ENCODE measurements at regions not wholly inside any gene's neighbourhood (a gene's known extent, or its start where the extent isn't known, plus 50 kb on each side); places are given as distances from the start of the nearest gene placed in this dataset.
"Not testable (repeated sequence)": the region's sequence is repeated elsewhere in the genome, so short reads cannot be mapped to it uniquely, and the experiment has no call there.

- not testable (repeated sequence) for H3K27me3 ChIP-seq (ENCODE audit: control insufficient read depth, insufficient read depth, low read length, poor library complexity, severe bottlenecking); H3K4me3 ChIP-seq (ENCODE audit: insufficient read depth, low read depth, low read length); H3K36me3 ChIP-seq (ENCODE audit: control insufficient read depth, insufficient read depth, low read length); H3K27ac ChIP-seq (ENCODE audit: insufficient read depth, low read depth, low read length, poor library complexity, severe bottlenecking); H3K4me1 ChIP-seq (ENCODE audit: control insufficient read depth, insufficient read depth, low read length); H3K9me3 ChIP-seq (ENCODE audit: control insufficient read depth, low read length)
- 92 to 94% methylated on average over 8 to 9 of the region's 13 CpGs for WGBS, 2 experiments
These were observed 182.3 kb downstream of the KLRB1 start for GRCh38 chr12:9425429-9425828.

- H3K9me3 ChIP-seq (ENCODE audit: control insufficient read depth, low read length); H3K4me3 ChIP-seq (ENCODE audit: insufficient read depth, low read depth, low read length); H3K36me3 ChIP-seq (ENCODE audit: control insufficient read depth, insufficient read depth, low read length); H3K27ac ChIP-seq (ENCODE audit: insufficient read depth, low read depth, low read length, poor library complexity, severe bottlenecking); H3K27me3 ChIP-seq (ENCODE audit: control insufficient read depth, insufficient read depth, low read length, poor library complexity, severe bottlenecking); H3K4me1 ChIP-seq (ENCODE audit: control insufficient read depth, insufficient read depth, low read length): not testable (repeated sequence)
- 83 to 85% methylated on average over 9 of the region's 9 CpGs for WGBS, 2 experiments
These were observed 183.5 kb downstream of the KLRB1 start for GRCh38 chr12:9424175-9424740.

GRCh38 chr12:9422689-9423088 is 185.0 kb downstream of the KLRB1 start:
- not testable (repeated sequence) for H3K4me1 ChIP-seq (ENCODE audit: control insufficient read depth, insufficient read depth, low read length); H3K9me3 ChIP-seq (ENCODE audit: control insufficient read depth, low read length); H3K4me3 ChIP-seq (ENCODE audit: insufficient read depth, low read depth, low read length); H3K27ac ChIP-seq (ENCODE audit: insufficient read depth, low read depth, low read length, poor library complexity, severe bottlenecking); H3K36me3 ChIP-seq (ENCODE audit: control insufficient read depth, insufficient read depth, low read length); H3K27me3 ChIP-seq (ENCODE audit: control insufficient read depth, insufficient read depth, low read length, poor library complexity, severe bottlenecking)
- no CpG with 5 or more reads among the region's 2 CpGs for WGBS, 2 experiments

GRCh38 chr12:9421520-9422086 is 186.1 kb downstream of the KLRB1 start:
- not testable (repeated sequence) for H3K4me1 ChIP-seq (ENCODE audit: control insufficient read depth, insufficient read depth, low read length)
- 96 to 100% methylated on average over 7 to 10 of the region's 18 CpGs for WGBS, 2 experiments

GRCh38 chr12:9420817-9421519 is 186.7 kb downstream of the KLRB1 start:
- H3K27ac ChIP-seq (ENCODE audit: insufficient read depth, low read depth, low read length, poor library complexity, severe bottlenecking), result not testable (repeated sequence)

More at GRCh38 chr12:9421520-9422086, 186.1 kb downstream of the KLRB1 start:
- not testable (repeated sequence) for H3K9me3 ChIP-seq (ENCODE audit: control insufficient read depth, low read length); H3K27ac ChIP-seq (ENCODE audit: insufficient read depth, low read depth, low read length, poor library complexity, severe bottlenecking); H3K27me3 ChIP-seq (ENCODE audit: control insufficient read depth, insufficient read depth, low read length, poor library complexity, severe bottlenecking); H3K4me3 ChIP-seq (ENCODE audit: insufficient read depth, low read depth, low read length); H3K36me3 ChIP-seq (ENCODE audit: control insufficient read depth, insufficient read depth, low read length)

GRCh38 chr12:9418669-9419041 is 189.1 kb downstream of the KLRB1 start:
- not testable (repeated sequence) for H3K27ac ChIP-seq (ENCODE audit: insufficient read depth, low read depth, low read length, poor library complexity, severe bottlenecking); H3K9me3 ChIP-seq (ENCODE audit: control insufficient read depth, low read length); H3K36me3 ChIP-seq (ENCODE audit: control insufficient read depth, insufficient read depth, low read length); H3K4me1 ChIP-seq (ENCODE audit: control insufficient read depth, insufficient read depth, low read length); H3K4me3 ChIP-seq (ENCODE audit: insufficient read depth, low read depth, low read length); H3K27me3 ChIP-seq (ENCODE audit: control insufficient read depth, insufficient read depth, low read length, poor library complexity, severe bottlenecking)
- 90 to 100% methylated on average over 6 to 11 of the region's 14 CpGs for WGBS, 2 experiments

More at GRCh38 chr12:9420817-9421519, 186.7 kb downstream of the KLRB1 start:
- 93 to 94% methylated on average over 18 of the region's 21 CpGs for WGBS, 2 experiments
- H3K4me1 ChIP-seq (ENCODE audit: control insufficient read depth, insufficient read depth, low read length); H3K27me3 ChIP-seq (ENCODE audit: control insufficient read depth, insufficient read depth, low read length, poor library complexity, severe bottlenecking); H3K9me3 ChIP-seq (ENCODE audit: control insufficient read depth, low read length); H3K36me3 ChIP-seq (ENCODE audit: control insufficient read depth, insufficient read depth, low read length); H3K4me3 ChIP-seq (ENCODE audit: insufficient read depth, low read depth, low read length): not testable (repeated sequence)

GRCh38 chr12:9417947-9418668 is 189.6 kb downstream of the KLRB1 start:
- H3K4me1 ChIP-seq (ENCODE audit: control insufficient read depth, insufficient read depth, low read length); H3K9me3 ChIP-seq (ENCODE audit: control insufficient read depth, low read length); H3K27me3 ChIP-seq (ENCODE audit: control insufficient read depth, insufficient read depth, low read length, poor library complexity, severe bottlenecking); H3K36me3 ChIP-seq (ENCODE audit: control insufficient read depth, insufficient read depth, low read length); H3K27ac ChIP-seq (ENCODE audit: insufficient read depth, low read depth, low read length, poor library complexity, severe bottlenecking); H3K4me3 ChIP-seq (ENCODE audit: insufficient read depth, low read depth, low read length): not testable (repeated sequence)
- 74 to 78% methylated on average over 8 of the region's 16 CpGs for WGBS, 2 experiments

GRCh38 chr12:9417341-9417740 is 190.4 kb downstream of the KLRB1 start:
- not testable (repeated sequence) for H3K9me3 ChIP-seq (ENCODE audit: control insufficient read depth, low read length); H3K4me3 ChIP-seq (ENCODE audit: insufficient read depth, low read depth, low read length); H3K4me1 ChIP-seq (ENCODE audit: control insufficient read depth, insufficient read depth, low read length); H3K27ac ChIP-seq (ENCODE audit: insufficient read depth, low read depth, low read length, poor library complexity, severe bottlenecking); H3K36me3 ChIP-seq (ENCODE audit: control insufficient read depth, insufficient read depth, low read length); H3K27me3 ChIP-seq (ENCODE audit: control insufficient read depth, insufficient read depth, low read length, poor library complexity, severe bottlenecking)
- 96 to 99% methylated on average over 5 to 6 of the region's 13 CpGs for WGBS, 2 experiments

GRCh38 chr12:9416346-9416745 is 191.4 kb downstream of the KLRB1 start:
- H3K36me3 ChIP-seq (ENCODE audit: control insufficient read depth, insufficient read depth, low read length); H3K4me1 ChIP-seq (ENCODE audit: control insufficient read depth, insufficient read depth, low read length); H3K27me3 ChIP-seq (ENCODE audit: control insufficient read depth, insufficient read depth, low read length, poor library complexity, severe bottlenecking); H3K9me3 ChIP-seq (ENCODE audit: control insufficient read depth, low read length); H3K27ac ChIP-seq (ENCODE audit: insufficient read depth, low read depth, low read length, poor library complexity, severe bottlenecking); H3K4me3 ChIP-seq (ENCODE audit: insufficient read depth, low read depth, low read length): not testable (repeated sequence)
- 85 to 93% methylated on average over 4 to 7 of the region's 8 CpGs for WGBS, 2 experiments

GRCh38 chr12:9415898-9416297 is 191.8 kb downstream of the KLRB1 start:
- not testable (repeated sequence) for H3K36me3 ChIP-seq (ENCODE audit: control insufficient read depth, insufficient read depth, low read length); H3K4me3 ChIP-seq (ENCODE audit: insufficient read depth, low read depth, low read length); H3K9me3 ChIP-seq (ENCODE audit: control insufficient read depth, low read length); H3K27me3 ChIP-seq (ENCODE audit: control insufficient read depth, insufficient read depth, low read length, poor library complexity, severe bottlenecking); H3K4me1 ChIP-seq (ENCODE audit: control insufficient read depth, insufficient read depth, low read length); H3K27ac ChIP-seq (ENCODE audit: insufficient read depth, low read depth, low read length, poor library complexity, severe bottlenecking)
- WGBS, 2 experiments, result no CpG with 5 or more reads among the region's 3 CpGs

All from ectodermal cell (in vitro differentiated cells).